ENCODE measurements at regions not wholly inside any gene's neighbourhood (a gene's known extent, or its start where the extent isn't known, plus 50 kb on each side); places are given as distances from the start of the nearest gene placed in this dataset.
"Not testable (repeated sequence)": the region's sequence is repeated elsewhere in the genome, so short reads cannot be mapped to it uniquely, and the experiment has no call there.

- TF ChIP-seq ATF1 (CRISPR knock-in tag; IDR thresholded peaks at IDR 0.05) (no peak), TEAD4 (CRISPR knock-in tag; IDR thresholded peaks at IDR 0.05) (no peak), SMAD3 (CRISPR knock-in tag; IDR thresholded peaks at IDR 0.05; ENCODE audit: borderline replicate concordance) (no peak), MLX (CRISPR knock-in tag; IDR thresholded peaks at IDR 0.05) (no peak)
Measured at GRCh38 chr7:91434836-91435235, 170.6 kb downstream of the FZD1 start (continued).

- no peak for DNase-seq (ENCODE audit: low spot score)
- ChIA-PET CTCF (no interaction called here), POLR2A (no interaction called here)
- no peak overlapping the region for H3K27ac Mint-ChIP-seq
- TF ChIP-seq, protein P1, sequence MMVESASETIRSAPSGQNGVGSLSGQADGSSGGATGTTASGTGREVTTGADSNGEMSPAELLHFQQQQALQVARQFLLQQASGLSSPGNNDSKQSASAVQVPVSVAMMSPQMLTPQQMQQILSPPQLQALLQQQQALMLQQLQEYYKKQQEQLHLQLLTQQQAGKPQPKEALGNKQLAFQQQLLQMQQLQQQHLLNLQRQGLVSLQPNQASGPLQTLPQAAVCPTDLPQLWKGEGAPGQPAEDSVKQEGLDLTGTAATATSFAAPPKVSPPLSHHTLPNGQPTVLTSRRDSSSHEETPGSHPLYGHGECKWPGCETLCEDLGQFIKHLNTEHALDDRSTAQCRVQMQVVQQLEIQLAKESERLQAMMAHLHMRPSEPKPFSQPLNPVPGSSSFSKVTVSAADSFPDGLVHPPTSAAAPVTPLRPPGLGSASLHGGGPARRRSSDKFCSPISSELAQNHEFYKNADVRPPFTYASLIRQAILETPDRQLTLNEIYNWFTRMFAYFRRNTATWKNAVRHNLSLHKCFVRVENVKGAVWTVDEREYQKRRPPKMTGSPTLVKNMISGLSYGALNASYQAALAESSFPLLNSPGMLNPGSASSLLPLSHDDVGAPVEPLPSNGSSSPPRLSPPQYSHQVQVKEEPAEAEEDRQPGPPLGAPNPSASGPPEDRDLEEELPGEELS (CRISPR knock-in tag; IDR thresholded peaks at IDR 0.05), result no peak
- TF ChIP-seq MYBL2 (CRISPR knock-in tag; IDR thresholded peaks at IDR 0.05) (no peak), HMGA2 (CRISPR knock-in tag; IDR thresholded peaks at IDR 0.05) (peak; percentile 99)
- H3K4me1 Mint-ChIP-seq, result peaks cover 12% of the 10 kb centered on the region
- H3K36me3 Mint-ChIP-seq, result peaks cover 17% of the 10 kb centered on the region
- peaks cover 2% of the 10 kb centered on the region; the same call in 1 of the 2 replicates for H3K27me3 Mint-ChIP-seq (ENCODE audit: low read depth)
- H3K4me3 Mint-ChIP-seq, result no peak overlapping the region
- ATAC-seq, result no peak
- peaks cover 35% of the 10 kb centered on the region for H3K9me3 Mint-ChIP-seq
Measured at GRCh38 chr7:91435381-91436059, 171.3 kb downstream of the FZD1 start.

- DNase-seq (ENCODE audit: low spot score), result no peak
Measured at GRCh38 chr7:91436655-91437054, 172.4 kb downstream of the FZD1 start.

GRCh38 chr7:91440198-91440597 is 176.0 kb downstream of the FZD1 start:
- H3K27me3 Mint-ChIP-seq (ENCODE audit: low read depth); ATAC-seq; CTCF ChIA-PET; DNase-seq (ENCODE audit: low spot score); H3K27ac Mint-ChIP-seq; H3K4me3 Mint-ChIP-seq; POLR2A ChIA-PET: not testable (repeated sequence)
- Mint-ChIP-seq H3K4me1 (peaks cover 12% of the 10 kb centered on the region), H3K36me3 (peaks cover 19% of the 10 kb centered on the region), H3K9me3 (peaks cover 44% of the 10 kb centered on the region)

More at GRCh38 chr7:91436655-91437054, 172.4 kb downstream of the FZD1 start:
- peaks cover 12% of the 10 kb centered on the region for H3K4me1 Mint-ChIP-seq
- ChIA-PET POLR2A (no interaction called here), CTCF (no interaction called here)
- peaks cover 38% of the 10 kb centered on the region for H3K9me3 Mint-ChIP-seq
- H3K27ac Mint-ChIP-seq, result no peak overlapping the region
- H3K4me3 Mint-ChIP-seq, result no peak overlapping the region
- peaks cover 2% of the 10 kb centered on the region; the same call in 1 of the 2 replicates for H3K27me3 Mint-ChIP-seq (ENCODE audit: low read depth)
- peaks cover 19% of the 10 kb centered on the region for H3K36me3 Mint-ChIP-seq
- TF ChIP-seq, protein P2, sequence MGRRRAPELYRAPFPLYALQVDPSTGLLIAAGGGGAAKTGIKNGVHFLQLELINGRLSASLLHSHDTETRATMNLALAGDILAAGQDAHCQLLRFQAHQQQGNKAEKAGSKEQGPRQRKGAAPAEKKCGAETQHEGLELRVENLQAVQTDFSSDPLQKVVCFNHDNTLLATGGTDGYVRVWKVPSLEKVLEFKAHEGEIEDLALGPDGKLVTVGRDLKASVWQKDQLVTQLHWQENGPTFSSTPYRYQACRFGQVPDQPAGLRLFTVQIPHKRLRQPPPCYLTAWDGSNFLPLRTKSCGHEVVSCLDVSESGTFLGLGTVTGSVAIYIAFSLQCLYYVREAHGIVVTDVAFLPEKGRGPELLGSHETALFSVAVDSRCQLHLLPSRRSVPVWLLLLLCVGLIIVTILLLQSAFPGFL (CRISPR knock-in tag; IDR thresholded peaks at IDR 0.05; ENCODE audit: borderline replicate concordance), result no peak
- TF ChIP-seq ETV6 (CRISPR knock-in tag; IDR thresholded peaks at IDR 0.05) (no peak), ERG (CRISPR knock-in tag; IDR thresholded peaks at IDR 0.05) (no peak), ZNF425 (CRISPR knock-in tag; conservative IDR thresholded peaks at IDR 0.05) (no peak)
- no peak; the same call in 1 of the 2 replicates for ATAC-seq
